ENCODE measurements at regions not wholly inside any gene's neighbourhood (a gene's known extent, or its start where the extent isn't known, plus 50 kb on each side); places are given as distances from the start of the nearest gene placed in this dataset.
"Not testable (repeated sequence)": the region's sequence is repeated elsewhere in the genome, so short reads cannot be mapped to it uniquely, and the experiment has no call there.

GRCh38 chr3:174587137-174587536, 272.0 kb upstream of the NAALADL2 start:
- TF ChIP-seq POLR2AphosphoS5, CTCF (IDR thresholded peaks at IDR 0.05): not testable (repeated sequence)

All from gastroesophageal sphincter (tissue), 3 donors.